C4-2B (cell line): ENCODE measurements at regions not wholly inside any gene's neighbourhood (a gene's known extent, or its start where the extent isn't known, plus 50 kb on each side); places are given as distances from the start of the nearest gene placed in this dataset.

Experiments
- ZFX ChIP-seq: fragments of 450-650 bp; IDR thresholded peaks from 2 replicates; pipeline ENCODE4 v1.6.1; 2017
- TF ChIP-seq, protein P1 (sequence below): fragments of 450-650 bp; conservative IDR thresholded peaks from 2 replicates; pipeline ENCODE4 v1.5.1; 2017; ENCODE audit warnings: mild to moderate bottlenecking

DNA sequence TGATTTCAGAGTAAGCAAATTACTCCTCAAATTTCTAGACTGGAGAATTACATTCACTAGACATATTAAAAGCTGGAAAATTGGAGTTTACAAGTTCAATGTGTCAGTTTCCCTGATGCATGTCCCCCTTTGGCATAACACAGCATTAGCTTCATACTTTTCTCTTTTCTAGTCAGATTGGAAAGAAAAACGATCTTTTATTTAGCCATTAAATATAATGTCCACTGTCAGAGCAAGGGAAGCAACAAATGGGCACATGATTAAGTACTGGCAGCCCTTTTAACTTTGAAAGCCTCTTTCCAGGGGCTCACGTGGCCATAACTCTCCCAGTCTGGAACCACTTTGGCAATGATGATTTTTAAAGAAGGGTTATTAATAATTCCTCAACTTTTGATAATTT is 203.3 kb downstream of the KCNN2 start:
- TF ChIP-seq, protein P1, sequence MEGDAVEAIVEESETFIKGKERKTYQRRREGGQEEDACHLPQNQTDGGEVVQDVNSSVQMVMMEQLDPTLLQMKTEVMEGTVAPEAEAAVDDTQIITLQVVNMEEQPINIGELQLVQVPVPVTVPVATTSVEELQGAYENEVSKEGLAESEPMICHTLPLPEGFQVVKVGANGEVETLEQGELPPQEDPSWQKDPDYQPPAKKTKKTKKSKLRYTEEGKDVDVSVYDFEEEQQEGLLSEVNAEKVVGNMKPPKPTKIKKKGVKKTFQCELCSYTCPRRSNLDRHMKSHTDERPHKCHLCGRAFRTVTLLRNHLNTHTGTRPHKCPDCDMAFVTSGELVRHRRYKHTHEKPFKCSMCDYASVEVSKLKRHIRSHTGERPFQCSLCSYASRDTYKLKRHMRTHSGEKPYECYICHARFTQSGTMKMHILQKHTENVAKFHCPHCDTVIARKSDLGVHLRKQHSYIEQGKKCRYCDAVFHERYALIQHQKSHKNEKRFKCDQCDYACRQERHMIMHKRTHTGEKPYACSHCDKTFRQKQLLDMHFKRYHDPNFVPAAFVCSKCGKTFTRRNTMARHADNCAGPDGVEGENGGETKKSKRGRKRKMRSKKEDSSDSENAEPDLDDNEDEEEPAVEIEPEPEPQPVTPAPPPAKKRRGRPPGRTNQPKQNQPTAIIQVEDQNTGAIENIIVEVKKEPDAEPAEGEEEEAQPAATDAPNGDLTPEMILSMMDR: no peak
- TF ChIP-seq ZFX: no peak
